ENCODE measurements at regions not wholly inside any gene's neighbourhood (a gene's known extent, or its start where the extent isn't known, plus 50 kb on each side); places are given as distances from the start of the nearest gene placed in this dataset.

GRCh38 chr5:162852134-162852533, 585.3 kb upstream of the CCNG1 start:
- TF ChIP-seq CTCF (IDR thresholded peaks at IDR 0.05) (no peak), POLR2AphosphoS5 (IDR thresholded peaks at IDR 0.05; ENCODE audit: low read depth, low read length) (no peak), SIN3A (IDR thresholded peaks at IDR 0.05; ENCODE audit: borderline replicate concordance, insufficient read depth, low read depth, low read length) (no peak)

All from Panc1 (cell line).